GM19463 (cell line): ENCODE measurements at regions not wholly inside any gene's neighbourhood (a gene's known extent, or its start where the extent isn't known, plus 50 kb on each side); places are given as distances from the start of the nearest gene placed in this dataset.
"Not testable (repeated sequence)": the region's sequence is repeated elsewhere in the genome, so short reads cannot be mapped to it uniquely, and the experiment has no call there.

ENCODE experiments used
- ATAC-seq: cut with Tn5 transposase; IDR thresholded peaks from one replicate; pipeline ENCODE4 v1.9.1; 2021; ENCODE audit warnings: mild to moderate bottlenecking, moderate library complexity; ENCODE audit not compliant: unreplicated experiment

GRCh38 chr1:173341971-173342370, 134.8 kb upstream of the TNFSF4 start:
- ATAC-seq = no peak

GRCh38 chr1:173342736-173343135, 134.4 kb upstream of the PRDX6 start:
- ATAC-seq = no peak

- no peak for ATAC-seq
Measured at GRCh38 chr1:173344034-173344743, 132.9 kb upstream of the PRDX6 start.

- ATAC-seq = no peak
Measured at GRCh38 chr1:173347282-173347818, 129.8 kb upstream of the PRDX6 start.

- not testable (repeated sequence) for ATAC-seq
Measured at GRCh38 chr1:173352635-173353034, 124.5 kb upstream of the PRDX6 start.

GRCh38 chr1:173353350-173353749, 123.8 kb upstream of the PRDX6 start:
- ATAC-seq = no peak

GRCh38 chr1:173354937-173355280, 122.2 kb upstream of the PRDX6 start:
- no peak for ATAC-seq

GRCh38 chr1:173355281-173356031, 121.7 kb upstream of the PRDX6 start:
- ATAC-seq = peak; percentile 63

GRCh38 chr1:173356191-173356762, 120.9 kb upstream of the PRDX6 start:
- ATAC-seq = no peak

GRCh38 chr1:173360487-173361063, 116.6 kb upstream of the PRDX6 start:
- no peak for ATAC-seq

- ATAC-seq = no peak
Measured at GRCh38 chr1:173362543-173362942, 114.6 kb upstream of the PRDX6 start.

GRCh38 chr1:173364827-173365226, 112.3 kb upstream of the PRDX6 start:
- ATAC-seq = no peak

GRCh38 chr1:173365341-173365740, 111.8 kb upstream of the PRDX6 start:
- no peak for ATAC-seq

- ATAC-seq = no peak
Measured at GRCh38 chr1:173367136-173367535, 110.0 kb upstream of the PRDX6 start.

- not testable (repeated sequence) for ATAC-seq
Measured at GRCh38 chr1:173370586-173370985, 106.5 kb upstream of the PRDX6 start.

GRCh38 chr1:173376065-173376464, 101.1 kb upstream of the PRDX6 start:
- not testable (repeated sequence) for ATAC-seq

GRCh38 chr1:173377266-173377665, 99.9 kb upstream of the PRDX6 start:
- ATAC-seq = no peak

- no peak for ATAC-seq
Measured at GRCh38 chr1:173383351-173383750, 93.8 kb upstream of the PRDX6 start.

- no peak for ATAC-seq
Measured at GRCh38 chr1:173388352-173388751, 88.8 kb upstream of the PRDX6 start.

GRCh38 chr1:173392895-173393658, 84.1 kb upstream of the PRDX6 start:
- no peak for ATAC-seq

GRCh38 chr1:173393659-173394000, 83.5 kb upstream of the PRDX6 start:
- no peak for ATAC-seq
